ENCODE measurements at regions not wholly inside any gene's neighbourhood (a gene's known extent, or its start where the extent isn't known, plus 50 kb on each side); places are given as distances from the start of the nearest gene placed in this dataset.

- in situ Hi-C loops (cut with MboI; ENCODE audit: low sequenced_read_pairs, unreplicated experiment): no loop called here
- no peak for DNase-seq (ENCODE audit: low spot score)
- no peak for TF ChIP-seq CTCF (IDR thresholded peaks at IDR 0.05; ENCODE audit: borderline replicate concordance, control extremely low read depth, extremely low read depth, insufficient read depth, missing control alignments)
Observed at GRCh38 chr20:52806918-52807317, 165.2 kb upstream of the TSHZ2 start.

GRCh38 chr20:52805843-52806242 is 166.3 kb upstream of the TSHZ2 start:
- DNase-seq (ENCODE audit: low spot score): no peak
- in situ Hi-C loops (cut with MboI; ENCODE audit: low sequenced_read_pairs, unreplicated experiment): no loop called here
- no peak for TF ChIP-seq CTCF (IDR thresholded peaks at IDR 0.05; ENCODE audit: borderline replicate concordance, control extremely low read depth, extremely low read depth, insufficient read depth, missing control alignments)

DNA sequence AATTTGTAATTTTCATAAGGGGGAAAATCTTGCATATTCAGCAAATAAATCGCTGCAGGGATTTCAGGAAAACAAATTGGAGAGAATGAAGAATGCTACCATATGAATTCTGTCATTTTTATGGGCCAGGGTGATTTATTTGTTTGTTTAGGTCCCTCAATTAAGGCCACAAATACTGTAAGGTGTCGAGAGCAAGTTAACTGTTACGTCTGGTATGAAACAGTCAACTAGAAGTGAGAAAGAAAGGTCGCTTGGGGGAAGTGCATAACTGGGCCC is 166.9 kb upstream of the TSHZ2 start:
- DNase-seq (ENCODE audit: low spot score): no peak
- TF ChIP-seq CTCF (IDR thresholded peaks at IDR 0.05; ENCODE audit: borderline replicate concordance, control extremely low read depth, extremely low read depth, insufficient read depth, missing control alignments): no peak
- in situ Hi-C loops (cut with MboI; ENCODE audit: low sequenced_read_pairs, unreplicated experiment): no loop called here

- DNase-seq (ENCODE audit: low spot score): no peak
- in situ Hi-C loops (cut with MboI; ENCODE audit: low sequenced_read_pairs, unreplicated experiment): no loop called here
Observed at GRCh38 chr20:52804497-52805295, 167.5 kb upstream of the TSHZ2 start.

GRCh38 chr20:52801628-52802006 is 170.5 kb upstream of the TSHZ2 start:
- DNase-seq (ENCODE audit: low spot score): no peak
- no peak for TF ChIP-seq CTCF (IDR thresholded peaks at IDR 0.05; ENCODE audit: borderline replicate concordance, control extremely low read depth, extremely low read depth, insufficient read depth, missing control alignments)
- in situ Hi-C loops (cut with MboI; ENCODE audit: low sequenced_read_pairs, unreplicated experiment): no loop called here

More at GRCh38 chr20:52804497-52805295, 167.5 kb upstream of the TSHZ2 start:
- TF ChIP-seq CTCF (IDR thresholded peaks at IDR 0.05; ENCODE audit: borderline replicate concordance, control extremely low read depth, extremely low read depth, insufficient read depth, missing control alignments): no peak

- DNase-seq (ENCODE audit: low spot score): no peak
- in situ Hi-C loops (cut with MboI; ENCODE audit: low sequenced_read_pairs, unreplicated experiment): no loop called here
- TF ChIP-seq CTCF (IDR thresholded peaks at IDR 0.05; ENCODE audit: borderline replicate concordance, control extremely low read depth, extremely low read depth, insufficient read depth, missing control alignments): no peak
Observed at GRCh38 chr20:52800734-52801627, 171.2 kb upstream of the TSHZ2 start.

All from GM13976 (cell line).